Fibroblast of pulmonary artery (primary cell): ENCODE measurements at regions not wholly inside any gene's neighbourhood (a gene's known extent, or its start where the extent isn't known, plus 50 kb on each side); places are given as distances from the start of the nearest gene placed in this dataset.

Source experiments
- DNase-seq: peaks from one replicate; pipeline ENCODE4 v3.0.0-alpha.2; 2010; ENCODE audit warnings: low read depth
- H3K4me3 ChIP-seq: replicated peaks from 2 replicates; pipeline ENCODE4 v1.5.1; 2011; ENCODE audit warnings: low read depth, mild to moderate bottlenecking, control low read depth, low read length, moderate library complexity
- CTCF ChIP-seq: IDR thresholded peaks from 2 replicates; pipeline ENCODE4 v1.5.1; 2011; ENCODE audit warnings: mild to moderate bottlenecking, control low read depth, low read length, inconsistent platforms; ENCODE audit errors: missing control alignments

GRCh38 chr2:12044857-12045256 lies 298.4 kb downstream of the LPIN1 start:
- no peak overlapping the region for H3K4me3 ChIP-seq
- no peak for DNase-seq
- no peak for TF ChIP-seq CTCF

- no peak overlapping the region for H3K4me3 ChIP-seq
- no peak for DNase-seq
- TF ChIP-seq CTCF: no peak
Measured at GRCh38 chr2:12045864-12046291, 299.4 kb downstream of the LPIN1 start.

GRCh38 chr2:12046641-12047040 lies 300.2 kb downstream of the LPIN1 start:
- peak; percentile 55 for DNase-seq
- TF ChIP-seq CTCF: no peak
- no peak overlapping the region for H3K4me3 ChIP-seq

GRCh38 chr2:12047761-12048160 lies 301.3 kb downstream of the LPIN1 start:
- DNase-seq: no peak
- no peak for TF ChIP-seq CTCF
- no peak overlapping the region for H3K4me3 ChIP-seq

- H3K4me3 ChIP-seq: no peak overlapping the region
- no peak for DNase-seq
- peak; percentile 23 for TF ChIP-seq CTCF
Measured at GRCh38 chr2:12048550-12048949, 302.1 kb downstream of the LPIN1 start.

GRCh38 chr2:12050396-12050795 lies 304.0 kb downstream of the LPIN1 start:
- no peak overlapping the region for H3K4me3 ChIP-seq
- no peak for TF ChIP-seq CTCF
- DNase-seq: no peak

GRCh38 chr2:12051831-12052230 lies 305.4 kb downstream of the LPIN1 start:
- DNase-seq: peak; percentile 27
- TF ChIP-seq CTCF: no peak
- H3K4me3 ChIP-seq: no peak overlapping the region
